Effector CD4-positive, alpha-beta T cell (primary cell): ENCODE measurements at regions not wholly inside any gene's neighbourhood (a gene's known extent, or its start where the extent isn't known, plus 50 kb on each side); places are given as distances from the start of the nearest gene placed in this dataset.
A peak's percentile ranks its signal among the peaks of the same experiment; 100 is the strongest.

Source experiments
- DNase-seq: peaks from one replicate; pipeline ENCODE4 v3.0.0-alpha.2; 2020

DNA sequence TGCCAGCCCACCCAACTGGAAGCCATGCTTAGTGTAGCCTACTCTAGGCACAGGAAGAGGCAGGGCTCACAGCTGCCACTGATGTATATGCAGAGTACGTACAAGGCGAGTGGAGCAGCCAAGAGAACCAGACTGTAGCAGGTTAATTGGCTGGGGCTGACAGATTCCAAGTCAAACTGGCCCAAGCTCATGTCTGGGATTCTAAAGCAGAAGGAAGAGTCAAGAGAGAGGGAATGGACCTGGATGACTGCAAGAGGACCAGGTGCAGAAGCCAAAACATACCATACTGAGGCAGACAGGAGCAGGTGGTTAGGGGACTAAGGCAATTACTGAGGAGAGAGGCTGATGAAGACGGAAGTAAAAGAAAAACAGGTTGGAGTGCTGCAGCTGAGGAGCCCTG lies 51.3 kb upstream of the LRRN2 start:
- no peak for DNase-seq

DNA sequence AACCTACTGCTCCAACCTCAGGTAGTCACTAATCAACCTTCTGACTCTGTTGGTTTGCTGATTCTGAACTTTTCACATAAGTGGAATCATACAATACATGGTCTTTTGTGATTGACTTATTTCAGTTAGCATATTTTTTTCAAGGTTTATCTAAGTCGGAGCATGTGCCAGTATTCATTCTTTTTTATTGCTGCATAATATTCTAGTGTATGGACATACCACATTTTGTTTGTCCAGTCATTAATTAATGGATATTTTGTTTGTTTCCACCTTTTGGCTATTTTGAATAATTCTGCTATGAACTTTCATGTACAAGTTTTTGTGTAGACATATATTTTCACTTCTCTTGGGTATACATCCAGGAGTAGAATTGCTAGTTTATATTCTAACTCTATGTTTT lies 53.0 kb upstream of the LRRN2 start:
- DNase-seq = no peak

DNA sequence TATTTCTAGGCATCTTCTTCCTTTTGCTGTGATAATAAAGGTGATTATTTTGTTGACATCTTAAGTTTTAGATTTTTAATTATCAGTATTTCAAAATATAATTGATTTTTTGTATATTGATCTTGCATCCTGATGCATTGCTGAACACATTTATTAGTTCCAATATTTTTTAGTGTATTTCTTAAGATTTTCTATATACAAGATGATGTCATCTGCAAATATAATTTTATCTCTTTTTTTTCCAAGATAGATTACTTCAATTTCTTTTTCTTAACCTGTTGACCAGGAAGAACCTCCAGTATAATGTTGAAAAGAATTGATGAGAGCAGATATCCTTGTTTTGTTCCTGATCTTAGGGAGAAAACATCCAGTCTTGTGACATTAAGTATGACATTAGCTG lies 54.8 kb upstream of the LRRN2 start:
- no peak for DNase-seq

DNA sequence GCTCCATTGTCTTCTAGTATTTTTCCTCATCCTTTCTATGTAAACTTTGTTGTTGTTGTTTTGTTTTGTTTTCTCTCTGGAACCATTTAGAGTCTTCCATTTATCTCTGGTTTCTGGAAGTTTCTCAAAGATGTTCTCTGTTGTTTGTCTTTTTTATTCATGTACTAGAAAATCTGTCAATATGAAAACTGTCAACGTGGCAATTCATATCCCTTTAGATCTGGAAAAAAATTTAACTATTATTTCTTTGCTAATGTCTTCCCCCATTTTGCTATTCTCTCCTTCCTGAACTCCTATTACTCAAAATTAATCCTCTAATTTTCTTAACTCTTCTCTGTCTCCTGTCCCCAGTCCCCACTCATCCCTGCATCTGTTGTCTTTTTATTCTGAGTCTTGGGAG lies 55.9 kb upstream of the LRRN2 start:
- DNase-seq = no peak

- DNase-seq = no peak
These were observed 57.2 kb upstream of the LRRN2 start for GRCh38 chr1:204742676-204743251.

GRCh38 chr1:204744107-204744779 lies 58.7 kb upstream of the LRRN2 start:
- no peak for DNase-seq

- peak; percentile 39 for DNase-seq
These were observed 61.4 kb upstream of the LRRN2 start for GRCh38 chr1:204746838-204747442.

DNA sequence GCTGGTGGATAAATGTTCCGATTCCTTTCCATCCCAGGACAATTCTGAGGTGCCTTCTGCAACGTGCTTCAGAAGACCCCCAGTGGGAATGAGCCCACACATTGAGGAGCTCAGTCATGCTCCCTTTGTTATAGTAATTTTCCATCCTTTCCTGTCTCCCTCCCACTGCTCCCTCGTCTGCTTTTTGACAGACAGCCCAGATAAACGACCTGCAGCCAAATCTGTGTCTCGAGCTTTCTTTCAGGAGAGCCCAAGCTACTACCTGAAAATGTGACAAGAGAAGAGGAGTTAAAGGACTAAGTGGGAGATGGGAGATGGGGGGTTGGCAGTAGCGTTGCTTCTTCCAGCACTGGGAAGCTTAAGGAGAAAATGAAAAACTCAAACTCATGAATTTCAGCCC lies 65.9 kb upstream of the LRRN2 start:
- DNase-seq = no peak

- no peak for DNase-seq
These were observed 66.5 kb upstream of the LRRN2 start for GRCh38 chr1:204751883-204752687.

DNA sequence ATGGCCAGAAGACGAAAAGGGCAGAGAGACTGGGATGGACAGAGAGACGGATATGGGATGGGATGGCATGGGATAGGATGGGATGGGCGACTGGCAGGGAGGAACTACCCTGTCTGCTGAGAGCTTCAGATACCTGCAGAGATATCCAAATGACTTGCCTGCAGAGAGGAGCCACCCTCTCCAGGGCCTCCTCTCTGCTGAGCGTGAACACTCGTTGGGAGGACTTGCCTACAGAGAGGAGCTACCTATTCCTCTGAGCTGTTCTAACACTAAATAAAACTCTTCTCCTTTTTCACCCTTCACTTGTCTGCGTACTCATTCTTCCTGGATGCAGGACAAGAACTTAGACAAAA lies 67.1 kb upstream of the LRRN2 start:
- no peak for DNase-seq

DNA sequence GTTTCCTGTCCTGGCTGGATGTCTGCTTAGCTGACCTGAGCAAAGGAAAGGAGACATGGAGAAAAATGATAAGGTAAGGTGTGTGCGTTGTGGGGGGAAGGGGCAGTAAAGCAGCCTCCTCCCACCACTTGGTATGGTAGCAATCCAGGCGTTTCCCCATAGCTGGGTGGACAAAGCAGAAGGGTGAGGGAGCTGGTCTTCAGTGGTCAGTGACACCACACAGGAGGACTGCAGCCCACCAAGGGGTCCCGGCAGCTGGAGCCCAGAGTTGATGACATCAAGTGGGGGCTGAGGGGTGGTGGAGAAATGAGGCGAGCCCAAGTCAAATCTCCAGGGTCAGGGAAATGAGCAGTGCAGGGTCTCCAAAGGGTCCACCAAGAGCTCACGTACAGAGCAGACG lies 69.3 kb upstream of the LRRN2 start:
- DNase-seq = no peak

DNA sequence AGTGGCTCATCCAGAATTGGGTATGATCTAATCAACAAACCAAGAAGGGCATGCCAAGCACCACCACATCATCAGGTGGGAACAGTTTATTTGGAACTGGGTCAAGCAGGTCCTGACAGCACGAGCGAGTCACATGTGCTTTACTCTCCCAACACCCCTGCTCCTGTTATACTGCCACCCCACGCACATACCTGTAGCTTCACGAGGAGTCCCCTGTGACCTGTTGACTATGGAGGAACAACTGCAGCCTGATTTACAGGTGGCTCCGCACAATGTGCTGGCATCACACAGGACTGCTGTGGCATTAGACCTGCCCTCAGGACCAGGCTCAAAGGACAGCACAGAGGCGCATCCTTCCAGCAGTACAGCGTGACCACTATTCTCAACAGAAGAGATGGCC lies 70.8 kb upstream of the LRRN2 start:
- no peak for DNase-seq

- DNase-seq = no peak
These were observed 71.3 kb upstream of the LRRN2 start for GRCh38 chr1:204756811-204757210.

- DNase-seq = no peak
These were observed 73.1 kb upstream of the LRRN2 start for GRCh38 chr1:204758601-204759000.

- DNase-seq = no peak
These were observed 74.8 kb upstream of the LRRN2 start for GRCh38 chr1:204760350-204760749.

DNA sequence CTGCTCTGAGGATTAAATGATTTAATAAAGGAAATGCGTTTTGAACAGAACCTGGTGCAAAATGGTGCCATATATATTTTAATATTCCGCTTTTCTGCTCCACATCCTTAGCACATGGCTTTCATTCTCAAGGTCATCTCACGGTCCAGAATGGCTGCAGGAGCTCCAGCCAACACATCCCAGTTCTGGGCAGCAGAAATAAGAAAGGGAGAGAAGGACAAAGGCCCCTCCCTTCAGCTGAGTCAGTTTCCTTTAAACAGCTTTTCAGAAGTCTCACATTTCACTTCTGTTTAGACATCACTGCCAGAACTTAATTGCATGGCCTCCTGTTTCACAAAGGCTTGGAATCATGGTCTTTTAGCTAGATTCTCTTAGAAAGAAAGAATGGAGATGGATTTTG lies 75.2 kb upstream of the LRRN2 start:
- DNase-seq = no peak

GRCh38 chr1:204763773-204764427 lies 78.4 kb upstream of the LRRN2 start:
- peak; percentile 47 for DNase-seq

DNA sequence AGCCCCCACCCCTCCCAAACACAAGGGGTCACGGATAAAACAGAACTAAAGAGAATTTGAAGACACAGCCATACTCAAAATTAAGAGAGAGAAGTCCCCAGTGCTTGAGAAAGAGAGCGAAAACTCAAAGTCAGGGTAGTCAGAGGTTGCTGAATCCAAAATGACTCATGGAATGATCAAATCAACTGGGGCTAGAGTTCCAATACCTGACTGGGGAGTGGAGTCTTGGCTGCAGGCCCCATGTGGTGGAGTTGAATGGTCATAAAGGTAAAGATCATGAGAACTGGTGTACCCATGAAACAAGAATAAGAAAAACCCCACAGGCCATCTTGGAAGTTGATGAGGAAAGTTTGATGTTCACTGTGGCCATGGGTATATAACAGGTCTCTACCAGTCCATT lies 84.5 kb upstream of the LRRN2 start:
- DNase-seq = no peak

- no peak for DNase-seq
These were observed 85.8 kb upstream of the LRRN2 start for GRCh38 chr1:204771358-204771757.

DNA sequence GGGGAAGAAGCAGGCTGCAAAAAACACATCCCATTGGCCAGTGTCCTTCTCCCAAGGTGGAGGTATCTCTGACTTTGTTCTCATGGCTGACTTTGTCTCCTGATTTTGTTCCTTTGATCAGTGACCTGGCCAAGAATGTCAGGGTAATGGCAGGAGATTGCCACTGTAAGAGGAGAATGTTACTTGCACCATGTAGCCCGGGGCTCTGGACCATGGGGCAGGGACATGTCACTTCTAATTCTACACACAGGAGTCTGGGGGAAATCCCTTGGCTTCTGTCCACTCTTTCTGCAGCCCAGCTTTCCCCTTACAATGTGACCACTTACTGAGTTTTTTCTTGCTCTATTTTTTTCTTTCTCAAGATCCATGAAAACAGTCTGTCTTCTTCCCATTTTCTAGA lies 87.7 kb upstream of the LRRN2 start:
- no peak for DNase-seq

- DNase-seq = no peak
These were observed 90.0 kb upstream of the LRRN2 start for GRCh38 chr1:204775546-204775945.

- DNase-seq = no peak
These were observed 92.1 kb upstream of the LRRN2 start for GRCh38 chr1:204777591-204777990.

GRCh38 chr1:204780630-204781029 lies 90.0 kb upstream of the NFASC start:
- DNase-seq = no peak
